ENCODE measurements at regions not wholly inside any gene's neighbourhood (a gene's known extent, or its start where the extent isn't known, plus 50 kb on each side); places are given as distances from the start of the nearest gene placed in this dataset.
A peak's percentile ranks its signal among the peaks of the same experiment; 100 is the strongest.

DNA sequence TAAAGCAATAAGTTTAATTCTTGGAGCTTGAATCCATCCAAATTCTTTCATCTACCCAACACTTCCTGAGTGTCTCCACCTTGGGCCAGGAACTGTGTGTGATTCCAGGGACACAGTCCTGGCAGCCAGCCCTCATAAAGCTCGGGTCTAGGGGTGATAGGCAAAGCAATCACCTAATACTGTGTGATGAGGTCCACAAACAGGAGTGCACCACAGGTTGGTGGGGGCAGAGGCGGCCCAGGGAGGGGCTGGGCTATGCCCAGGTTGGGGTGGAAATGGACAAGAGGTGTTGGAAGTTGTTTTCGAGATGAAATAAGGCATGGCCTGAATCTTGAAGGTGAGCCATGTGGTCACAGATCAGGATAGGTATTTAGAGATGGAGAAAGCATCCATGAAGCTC lies 133.9 kb upstream of the PTCH1 start:
- Mint-ChIP-seq H3K9me3 (peaks cover 14% of the 10 kb centered on the region), H3K27me3 (ENCODE audit: low read depth) (no peaks in the 10 kb centered on the region), H3K36me3 (no peaks in the 10 kb centered on the region; the same call in none of the 2 replicates), H3K27ac (no peak overlapping the region), H3K4me3 (no peak overlapping the region), H3K4me1 (peaks cover 9% of the 10 kb centered on the region)
- TF ChIP-seq EMX1 (CRISPR knock-in tag; IDR thresholded peaks at IDR 0.05) (no peak), ELF4 (CRISPR knock-in tag; IDR thresholded peaks at IDR 0.05; ENCODE audit: low read depth) (no peak), HMGA2 (CRISPR knock-in tag; IDR thresholded peaks at IDR 0.05) (no peak)
- TF ChIP-seq, protein P1, sequence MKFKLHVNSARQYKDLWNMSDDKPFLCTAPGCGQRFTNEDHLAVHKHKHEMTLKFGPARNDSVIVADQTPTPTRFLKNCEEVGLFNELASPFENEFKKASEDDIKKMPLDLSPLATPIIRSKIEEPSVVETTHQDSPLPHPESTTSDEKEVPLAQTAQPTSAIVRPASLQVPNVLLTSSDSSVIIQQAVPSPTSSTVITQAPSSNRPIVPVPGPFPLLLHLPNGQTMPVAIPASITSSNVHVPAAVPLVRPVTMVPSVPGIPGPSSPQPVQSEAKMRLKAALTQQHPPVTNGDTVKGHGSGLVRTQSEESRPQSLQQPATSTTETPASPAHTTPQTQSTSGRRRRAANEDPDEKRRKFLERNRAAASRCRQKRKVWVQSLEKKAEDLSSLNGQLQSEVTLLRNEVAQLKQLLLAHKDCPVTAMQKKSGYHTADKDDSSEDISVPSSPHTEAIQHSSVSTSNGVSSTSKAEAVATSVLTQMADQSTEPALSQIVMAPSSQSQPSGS (CRISPR knock-in tag; IDR thresholded peaks at IDR 0.05; ENCODE audit: borderline replicate concordance, low read depth), result no peak
- ChIA-PET CTCF (interaction anchor here (1.9 kb wide), 1 partner anchor 86 kb away, joined by 5 read pairs; no protein-coding TSS in a partner anchor), POLR2A (no interaction called here)
- no peak for DNase-seq (ENCODE audit: low spot score)
- ATAC-seq, result no peak

DNA sequence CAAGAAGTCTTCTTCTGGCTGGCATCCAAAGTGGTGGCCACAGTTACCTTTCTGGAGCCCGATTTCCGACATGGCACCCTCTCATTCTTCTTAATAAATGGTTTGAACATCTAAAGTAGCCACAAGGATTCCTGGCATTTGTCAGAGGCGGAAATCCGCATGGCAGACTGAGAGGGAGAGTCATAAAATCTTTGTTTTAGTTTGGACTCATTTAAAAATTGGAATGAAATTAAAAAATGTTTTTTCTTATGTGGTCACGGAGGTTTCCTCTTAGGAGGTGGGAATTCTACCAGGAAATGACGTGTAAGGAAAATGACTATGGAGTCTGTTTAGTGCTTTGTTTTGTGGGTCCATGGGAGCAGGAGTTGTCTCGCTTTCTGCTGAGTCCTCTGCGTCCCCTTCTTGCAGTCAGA lies 133.0 kb upstream of the PTCH1 start:
- POLR2A ChIA-PET, result no interaction called here

GRCh38 chr9:95648225-95648624 lies 131.5 kb upstream of the PTCH1 start:
- Mint-ChIP-seq H3K9me3 (peaks cover 15% of the 10 kb centered on the region), H3K27ac (no peak overlapping the region), H3K4me1 (peaks cover 9% of the 10 kb centered on the region), H3K36me3 (no peaks in the 10 kb centered on the region; the same call in 1 of the 2 replicates), H3K4me3 (no peak overlapping the region), H3K27me3 (ENCODE audit: low read depth) (no peaks in the 10 kb centered on the region; the same call in 1 of the 2 replicates)
- ATAC-seq (peak; percentile 76), DNase-seq (ENCODE audit: low spot score) (no peak)
- POLR2A ChIA-PET, result no interaction called here
- CTCF ChIA-PET, result no interaction called here
- no peak for TF ChIP-seq ZNF396 (CRISPR knock-in tag; IDR thresholded peaks at IDR 0.05; ENCODE audit: borderline replicate concordance)
- TF ChIP-seq ZNF263 (CRISPR knock-in tag; IDR thresholded peaks at IDR 0.05; ENCODE audit: low read depth), result no peak
- TF ChIP-seq NR2C2 (CRISPR knock-in tag; IDR thresholded peaks at IDR 0.05), result no peak
- TF ChIP-seq SMAD4 (CRISPR knock-in tag; IDR thresholded peaks at IDR 0.05), result no peak
- no peak for TF ChIP-seq KAT7 (CRISPR knock-in tag; IDR thresholded peaks at IDR 0.05; ENCODE audit: borderline replicate concordance)
- no peak for TF ChIP-seq SOX15 (CRISPR knock-in tag; IDR thresholded peaks at IDR 0.05)
- TF ChIP-seq ZNF317 (CRISPR knock-in tag; IDR thresholded peaks at IDR 0.05; ENCODE audit: borderline replicate concordance, low read depth), result no peak
- no peak for TF ChIP-seq TP53 (CRISPR knock-in tag; IDR thresholded peaks at IDR 0.05)
- no peak for TF ChIP-seq ESRRA (CRISPR knock-in tag; IDR thresholded peaks at IDR 0.05; ENCODE audit: borderline replicate concordance)
- no peak for TF ChIP-seq FOXJ3 (CRISPR knock-in tag; IDR thresholded peaks at IDR 0.05; ENCODE audit: borderline replicate concordance)
- TF ChIP-seq FOXP1 (CRISPR knock-in tag; IDR thresholded peaks at IDR 0.05; ENCODE audit: borderline replicate concordance), result no peak
- no peak for TF ChIP-seq MXD4 (CRISPR knock-in tag; IDR thresholded peaks at IDR 0.05; ENCODE audit: borderline replicate concordance)
- TF ChIP-seq ZNF425 (CRISPR knock-in tag; conservative IDR thresholded peaks at IDR 0.05), result no peak
- no peak for TF ChIP-seq ZNF671 (CRISPR knock-in tag; IDR thresholded peaks at IDR 0.05)

More for the DNA sequence above, 133.0 kb upstream of the PTCH1 start:
- no peak for ATAC-seq
- CTCF ChIA-PET, result interaction anchor here (1.9 kb wide), 1 partner anchor 87 kb away, joined by 5 read pairs; no protein-coding TSS in a partner anchor
- Mint-ChIP-seq H3K4me1 (peaks cover 9% of the 10 kb centered on the region), H3K27me3 (ENCODE audit: low read depth) (no peaks in the 10 kb centered on the region), H3K9me3 (peaks cover 19% of the 10 kb centered on the region), H3K36me3 (no peaks in the 10 kb centered on the region; the same call in none of the 2 replicates), H3K4me3 (no peak overlapping the region), H3K27ac (no peak overlapping the region)
- no peak for DNase-seq (ENCODE audit: low spot score)
- TF ChIP-seq GRHL2 (CRISPR knock-in tag; IDR thresholded peaks at IDR 0.05; ENCODE audit: insufficient replicate concordance, severe bottlenecking), result no peak
- TF ChIP-seq NFE2L1 (CRISPR knock-in tag; IDR thresholded peaks at IDR 0.05), result no peak
- no peak for TF ChIP-seq NR2C2 (CRISPR knock-in tag; IDR thresholded peaks at IDR 0.05)
- TF ChIP-seq, protein P2, sequence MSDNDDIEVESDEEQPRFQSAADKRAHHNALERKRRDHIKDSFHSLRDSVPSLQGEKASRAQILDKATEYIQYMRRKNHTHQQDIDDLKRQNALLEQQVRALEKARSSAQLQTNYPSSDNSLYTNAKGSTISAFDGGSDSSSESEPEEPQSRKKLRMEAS (CRISPR knock-in tag; IDR thresholded peaks at IDR 0.05), result no peak
- no peak for TF ChIP-seq ESRRA (CRISPR knock-in tag; IDR thresholded peaks at IDR 0.05; ENCODE audit: borderline replicate concordance)
- TF ChIP-seq SOX15 (CRISPR knock-in tag; IDR thresholded peaks at IDR 0.05), result no peak
- TF ChIP-seq ETV6 (CRISPR knock-in tag; IDR thresholded peaks at IDR 0.05), result no peak
- no peak for TF ChIP-seq ZNF396 (CRISPR knock-in tag; IDR thresholded peaks at IDR 0.05; ENCODE audit: borderline replicate concordance)
- TF ChIP-seq CREB1 (CRISPR knock-in tag; IDR thresholded peaks at IDR 0.05), result no peak
- no peak for TF ChIP-seq SMAD3 (CRISPR knock-in tag; IDR thresholded peaks at IDR 0.05; ENCODE audit: borderline replicate concordance)
- no peak for TF ChIP-seq JAZF1 (CRISPR knock-in tag; IDR thresholded peaks at IDR 0.05)
- TF ChIP-seq E2F1 (CRISPR knock-in tag; IDR thresholded peaks at IDR 0.05), result no peak
- no peak for TF ChIP-seq ZNF423 (CRISPR knock-in tag; IDR thresholded peaks at IDR 0.05)
- TF ChIP-seq, protein P1 (CRISPR knock-in tag; IDR thresholded peaks at IDR 0.05; ENCODE audit: borderline replicate concordance, low read depth), result no peak
- TF ChIP-seq TCF7 (CRISPR knock-in tag; IDR thresholded peaks at IDR 0.05; ENCODE audit: low read depth), result no peak

Measured in WTC11 (cell line).